NCI-H2081 treated with DMSO at 0.1 percent for 48 hours (cell line): ENCODE measurements at regions not wholly inside any gene's neighbourhood (a gene's known extent, or its start where the extent isn't known, plus 50 kb on each side); places are given as distances from the start of the nearest gene placed in this dataset.
"Not testable (repeated sequence)": the region's sequence is repeated elsewhere in the genome, so short reads cannot be mapped to it uniquely, and the experiment has no call there.

Experiments used
- DNase-seq: peaks from one replicate; lab custom pipeline; 2025; lab: John Stamatoyannopoulos, UW

GRCh38 chr5:117143406-117143805 is 568.8 kb upstream of the SEMA6A start:
- no peak for DNase-seq

GRCh38 chr5:117138523-117138922 is 563.9 kb upstream of the SEMA6A start:
- DNase-seq, result no peak

- no peak for DNase-seq
Observed at GRCh38 chr5:117135851-117136250, 561.2 kb upstream of the SEMA6A start.

- no peak for DNase-seq
Observed at GRCh38 chr5:117133198-117133597, 558.6 kb upstream of the SEMA6A start.

- DNase-seq, result no peak
Observed at GRCh38 chr5:117131876-117132275, 557.3 kb upstream of the SEMA6A start.

GRCh38 chr5:117131048-117131679 is 556.5 kb upstream of the SEMA6A start:
- no peak for DNase-seq

- DNase-seq, result no peak
Observed at GRCh38 chr5:117118499-117118898, 543.9 kb upstream of the SEMA6A start.

- DNase-seq, result not testable (repeated sequence)
Observed at GRCh38 chr5:117117314-117117713, 542.7 kb upstream of the SEMA6A start.

- no peak for DNase-seq
Observed at GRCh38 chr5:117110548-117110947, 535.9 kb upstream of the SEMA6A start.

GRCh38 chr5:117107859-117108258 is 533.2 kb upstream of the SEMA6A start:
- no peak for DNase-seq

- no peak for DNase-seq
Observed at GRCh38 chr5:117103703-117104102, 529.1 kb upstream of the SEMA6A start.

GRCh38 chr5:117102591-117102990 is 528.0 kb upstream of the SEMA6A start:
- DNase-seq, result no peak

GRCh38 chr5:117100176-117100575 is 525.6 kb upstream of the SEMA6A start:
- DNase-seq, result no peak

GRCh38 chr5:117098094-117098493 is 523.5 kb upstream of the SEMA6A start:
- no peak for DNase-seq

- DNase-seq, result no peak
Observed at GRCh38 chr5:117095346-117096332, 521.0 kb upstream of the SEMA6A start.

- DNase-seq, result no peak
Observed at GRCh38 chr5:117094114-117094815, 519.6 kb upstream of the SEMA6A start.

- DNase-seq, result no peak
Observed at GRCh38 chr5:117093653-117094052, 519.0 kb upstream of the SEMA6A start.

- no peak for DNase-seq
Observed at GRCh38 chr5:117089001-117089400, 514.4 kb upstream of the SEMA6A start.

GRCh38 chr5:117088176-117088575 is 513.6 kb upstream of the SEMA6A start:
- no peak for DNase-seq

- no peak for DNase-seq
Observed at GRCh38 chr5:117084067-117084466, 509.4 kb upstream of the SEMA6A start.

- no peak for DNase-seq
Observed at GRCh38 chr5:117082977-117083376, 508.4 kb upstream of the SEMA6A start.

GRCh38 chr5:117077142-117077541 is 502.5 kb upstream of the SEMA6A start:
- DNase-seq, result no peak

- no peak for DNase-seq
Observed at GRCh38 chr5:117072439-117072838, 497.8 kb upstream of the SEMA6A start.
